ENCODE measurements at regions not wholly inside any gene's neighbourhood (a gene's known extent, or its start where the extent isn't known, plus 50 kb on each side); places are given as distances from the start of the nearest gene placed in this dataset.
"Not testable (repeated sequence)": the region's sequence is repeated elsewhere in the genome, so short reads cannot be mapped to it uniquely, and the experiment has no call there.

GRCh38 chr3:74832925-74833324 is 218.5 kb upstream of the CNTN3 start:
- no peak for DNase-seq

GRCh38 chr3:74830845-74831244 is 216.4 kb upstream of the CNTN3 start:
- not testable (repeated sequence) for DNase-seq

GRCh38 chr3:74825404-74825803 is 210.9 kb upstream of the CNTN3 start:
- not testable (repeated sequence) for DNase-seq

GRCh38 chr3:74824366-74824765 is 209.9 kb upstream of the CNTN3 start:
- DNase-seq: no peak

GRCh38 chr3:74814181-74814580 is 199.7 kb upstream of the CNTN3 start:
- no peak for DNase-seq

- DNase-seq: no peak
Observed at GRCh38 chr3:74812756-74813155, 198.3 kb upstream of the CNTN3 start.

- DNase-seq: no peak
Observed at GRCh38 chr3:74808506-74809275, 194.2 kb upstream of the CNTN3 start.

GRCh38 chr3:74801924-74802323 is 187.5 kb upstream of the CNTN3 start:
- DNase-seq: no peak

- peak in 3 of 56 donors; percentile 1 to 9 (median 2) for DNase-seq
Observed at GRCh38 chr3:74789111-74789510, 174.7 kb upstream of the CNTN3 start.

- DNase-seq: peak in 5 of 56 donors; percentile 0 to 34 (median 13)
Observed at GRCh38 chr3:74787011-74787410, 172.6 kb upstream of the CNTN3 start.

- no peak for DNase-seq
Observed at GRCh38 chr3:74771401-74771800, 156.9 kb upstream of the CNTN3 start.

GRCh38 chr3:74768010-74768409 is 153.6 kb upstream of the CNTN3 start:
- DNase-seq: no peak

- DNase-seq: no peak
Observed at GRCh38 chr3:74766405-74766804, 151.9 kb upstream of the CNTN3 start.

- no peak for DNase-seq
Observed at GRCh38 chr3:74763830-74764229, 149.4 kb upstream of the CNTN3 start.

- peak in 12 of 56 donors; percentile 2 to 43 (median 13) for DNase-seq
Observed at GRCh38 chr3:74756674-74757073, 142.2 kb upstream of the CNTN3 start.

GRCh38 chr3:74752290-74752689 is 137.8 kb upstream of the CNTN3 start:
- no peak for DNase-seq

GRCh38 chr3:74751775-74752174 is 137.3 kb upstream of the CNTN3 start:
- no peak for DNase-seq

- DNase-seq: no peak
Observed at GRCh38 chr3:74750901-74751300, 136.4 kb upstream of the CNTN3 start.

- DNase-seq: no peak
Observed at GRCh38 chr3:74739242-74739641, 124.8 kb upstream of the CNTN3 start.

- no peak for DNase-seq
Observed at GRCh38 chr3:74722211-74722610, 107.8 kb upstream of the CNTN3 start.

- no peak for DNase-seq
Observed at GRCh38 chr3:74713977-74714376, 99.5 kb upstream of the CNTN3 start.

GRCh38 chr3:74711913-74712512 is 97.6 kb upstream of the CNTN3 start:
- DNase-seq: no peak

- DNase-seq: no peak
Observed at GRCh38 chr3:74709951-74710350, 95.5 kb upstream of the CNTN3 start.

All from amygdala (tissue), 56 donors.